MCF 10A (cell line): ENCODE measurements at regions not wholly inside any gene's neighbourhood (a gene's known extent, or its start where the extent isn't known, plus 50 kb on each side); places are given as distances from the start of the nearest gene placed in this dataset.

Experiments used
- BruUV-seq: library from RNA; stranded (reverse); fragments of 400-500 nt; replicated peaks from 2 replicates; lab custom pipeline; 2021; lab: Mats Ljungman, UMichigan
- CTCF ChIA-PET: fragments of 300-600 bp; sonication (Branson Sonifier 250); formaldehyde crosslinking; extraction: SDS; loops from one replicate; lab custom pipeline; 2021; ENCODE audit warnings: antibody characterized with exemption, inconsistent platforms; lab: Yijun Ruan, JAX
- POLR2A ChIA-PET: fragments of 300-600, 350-650 bp; sonication (Branson Sonifier 250); formaldehyde crosslinking; extraction: SDS; loops from one replicate; lab custom pipeline; 2020; ENCODE audit warnings: antibody characterized with exemption, inconsistent platforms; lab: Yijun Ruan, JAX
- DNase-seq: peaks from one replicate; pipeline ENCODE4 v3.0.0-alpha.2; 2018; ENCODE audit not compliant: unreplicated experiment
- H3K27ac Mint-ChIP-seq: one replicate; pipeline ENCODE4 v1.8.0; 2022; ENCODE audit warnings: mild to moderate bottlenecking, low read depth, mixed read lengths; ENCODE audit not compliant: unreplicated experiment
- H3K27me3 Mint-ChIP-seq: one replicate; pipeline ENCODE4 v1.8.0; 2022; ENCODE audit warnings: mixed read lengths; ENCODE audit not compliant: insufficient read depth, unreplicated experiment
- H3K36me3 Mint-ChIP-seq: one replicate; pipeline ENCODE4 v1.8.0; 2022; ENCODE audit warnings: mild to moderate bottlenecking, moderate library complexity, mixed read lengths; ENCODE audit not compliant: insufficient read depth, unreplicated experiment
- H3K4me1 Mint-ChIP-seq: one replicate; pipeline ENCODE4 v1.8.0; 2022; ENCODE audit warnings: mixed read lengths; ENCODE audit not compliant: insufficient read depth, unreplicated experiment
- H3K4me3 Mint-ChIP-seq: one replicate; pipeline ENCODE4 v1.8.0; 2022; ENCODE audit warnings: mild to moderate bottlenecking, moderate library complexity, mixed read lengths; ENCODE audit not compliant: unreplicated experiment
- H3K9me3 Mint-ChIP-seq: one replicate; pipeline ENCODE4 v1.8.0; 2022; ENCODE audit warnings: mixed read lengths; ENCODE audit not compliant: unreplicated experiment
- CTCF ChIP-seq: fragments of 200-600 bp; IDR thresholded peaks from one replicate; pipeline ENCODE4 v1.8.0; 2022; ENCODE audit warnings: antibody characterized with exemption, mild to moderate bottlenecking; ENCODE audit not compliant: unreplicated experiment
- intact Hi-C: fragments of 100-400 bp; cut with micrococcal nuclease; formaldehyde crosslinking; loops from 2 replicates; pipeline ENCODE4 v1.14.1; 2022

- intact Hi-C loops, result no loop called here
- H3K27me3 Mint-ChIP-seq, result no peaks in the 10 kb centered on the region
- no peaks in the 10 kb centered on the region for H3K36me3 Mint-ChIP-seq
- no peak for TF ChIP-seq CTCF
- BruUV-seq, result no TSS peak
- DNase-seq, result no peak
- ChIA-PET POLR2A (no interaction called here), CTCF (interaction anchor here (0.7 kb wide), 1 partner anchor 95 kb away, joined by 4 read pairs; no protein-coding TSS in a partner anchor)
- H3K27ac Mint-ChIP-seq, result no peak overlapping the region
- no peak overlapping the region for H3K4me3 Mint-ChIP-seq
- no peaks in the 10 kb centered on the region for H3K4me1 Mint-ChIP-seq
- H3K9me3 Mint-ChIP-seq, result peaks cover 6% of the 10 kb centered on the region
Observed at GRCh38 chr3:74415731-74416130, 198.7 kb downstream of the CNTN3 start.

- intact Hi-C loops, result no loop called here
- Mint-ChIP-seq H3K27me3 (no peaks in the 10 kb centered on the region), H3K9me3 (peaks cover 8% of the 10 kb centered on the region), H3K36me3 (no peaks in the 10 kb centered on the region), H3K4me3 (no peak overlapping the region), H3K4me1 (no peaks in the 10 kb centered on the region), H3K27ac (no peak overlapping the region)
- no peak for TF ChIP-seq CTCF
- CTCF ChIA-PET, result interaction anchor here (0.6 kb wide), 1 partner anchor 906 kb away, joined by 3 read pairs; no protein-coding TSS in a partner anchor
- POLR2A ChIA-PET, result no interaction called here
- no peak for DNase-seq
- BruUV-seq, result no TSS peak
Observed at GRCh38 chr3:74413547-74414241, 200.8 kb downstream of the CNTN3 start.

GRCh38 chr3:74410276-74410941, 204.1 kb downstream of the CNTN3 start:
- no peak overlapping the region for H3K27ac Mint-ChIP-seq
- CTCF ChIA-PET, result no interaction called here
- H3K4me1 Mint-ChIP-seq, result no peaks in the 10 kb centered on the region
- TF ChIP-seq CTCF, result no peak
- peaks cover 8% of the 10 kb centered on the region for H3K9me3 Mint-ChIP-seq
- no peaks in the 10 kb centered on the region for H3K36me3 Mint-ChIP-seq
- intact Hi-C loops, result no loop called here
- H3K27me3 Mint-ChIP-seq, result no peaks in the 10 kb centered on the region
- no peak for DNase-seq
- POLR2A ChIA-PET, result no interaction called here
- H3K4me3 Mint-ChIP-seq, result no peak overlapping the region
- BruUV-seq, result no TSS peak

- H3K4me1 Mint-ChIP-seq, result no peaks in the 10 kb centered on the region
- CTCF ChIA-PET, result interaction anchor here (1.3 kb wide), 1 partner anchor 30 kb away, joined by 4 read pairs; no protein-coding TSS in a partner anchor
- intact Hi-C loops, result no loop called here
Observed at GRCh38 chr3:74409066-74409465, 205.4 kb downstream of the CNTN3 start.

More at GRCh38 chr3:74409066-74409465, 205.4 kb downstream of the CNTN3 start:
- no peak for DNase-seq
- POLR2A ChIA-PET, result no interaction called here
- H3K9me3 Mint-ChIP-seq, result peaks cover 8% of the 10 kb centered on the region
- H3K36me3 Mint-ChIP-seq, result no peaks in the 10 kb centered on the region
- no peak for TF ChIP-seq CTCF
- no TSS peak for BruUV-seq
- H3K27me3 Mint-ChIP-seq, result no peaks in the 10 kb centered on the region
- H3K27ac Mint-ChIP-seq, result no peak overlapping the region
- H3K4me3 Mint-ChIP-seq, result no peak overlapping the region
